BJ (cell line): ENCODE measurements at regions not wholly inside any gene's neighbourhood (a gene's known extent, or its start where the extent isn't known, plus 50 kb on each side); places are given as distances from the start of the nearest gene placed in this dataset.

Source experiments
- CTCF ChIA-PET: fragments of 350-600 bp; formaldehyde crosslinking; extraction: SDS; loops from one replicate; lab custom pipeline; 2021; ENCODE audit warnings: antibody characterized with exemption, inconsistent platforms; lab: Yijun Ruan, JAX
- POLR2A ChIA-PET: fragments of 300-600 bp; sonication (Branson Sonifier 250); formaldehyde crosslinking; extraction: SDS; loops from one replicate; lab custom pipeline; 2021; ENCODE audit warnings: antibody characterized with exemption; lab: Charles Lee
- DNase-seq: peaks from one replicate; pipeline ENCODE4 v3.0.0-alpha.2; 2011; ENCODE audit warnings: low read depth
- H3K27me3 ChIP-seq: 2 replicates; pipeline ENCODE4 v1.6.0; 2011; ENCODE audit warnings: low read length; ENCODE audit not compliant: control insufficient read depth, insufficient read depth
- H3K36me3 ChIP-seq: 2 replicates; pipeline ENCODE4 v1.5.1; 2011; ENCODE audit warnings: low read length; ENCODE audit not compliant: control insufficient read depth, insufficient read depth
- H3K4me3 ChIP-seq: 2 replicates; pipeline ENCODE4 v1.5.1; 2011; ENCODE audit warnings: low read depth, mild to moderate bottlenecking, control low read depth, low read length
- TF ChIP-seq, protein P1 (sequence below): IDR thresholded peaks from 2 replicates; pipeline ENCODE4 v1.5.1; 2011; ENCODE audit warnings: low read depth, mild to moderate bottlenecking, control low read depth, inconsistent platforms, low read length, moderate library complexity; ENCODE audit not compliant: insufficient read depth

- TF ChIP-seq, protein P1, sequence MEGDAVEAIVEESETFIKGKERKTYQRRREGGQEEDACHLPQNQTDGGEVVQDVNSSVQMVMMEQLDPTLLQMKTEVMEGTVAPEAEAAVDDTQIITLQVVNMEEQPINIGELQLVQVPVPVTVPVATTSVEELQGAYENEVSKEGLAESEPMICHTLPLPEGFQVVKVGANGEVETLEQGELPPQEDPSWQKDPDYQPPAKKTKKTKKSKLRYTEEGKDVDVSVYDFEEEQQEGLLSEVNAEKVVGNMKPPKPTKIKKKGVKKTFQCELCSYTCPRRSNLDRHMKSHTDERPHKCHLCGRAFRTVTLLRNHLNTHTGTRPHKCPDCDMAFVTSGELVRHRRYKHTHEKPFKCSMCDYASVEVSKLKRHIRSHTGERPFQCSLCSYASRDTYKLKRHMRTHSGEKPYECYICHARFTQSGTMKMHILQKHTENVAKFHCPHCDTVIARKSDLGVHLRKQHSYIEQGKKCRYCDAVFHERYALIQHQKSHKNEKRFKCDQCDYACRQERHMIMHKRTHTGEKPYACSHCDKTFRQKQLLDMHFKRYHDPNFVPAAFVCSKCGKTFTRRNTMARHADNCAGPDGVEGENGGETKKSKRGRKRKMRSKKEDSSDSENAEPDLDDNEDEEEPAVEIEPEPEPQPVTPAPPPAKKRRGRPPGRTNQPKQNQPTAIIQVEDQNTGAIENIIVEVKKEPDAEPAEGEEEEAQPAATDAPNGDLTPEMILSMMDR, result no peak
- POLR2A ChIA-PET, result no interaction called here
- Histone ChIP-seq H3K36me3 (no peaks in the 10 kb centered on the region), H3K27me3 (no peaks in the 10 kb centered on the region), H3K4me3 (no peak overlapping the region)
- DNase-seq, result no peak
- CTCF ChIA-PET, result no interaction called here
These were observed 673.0 kb upstream of the AUTS2 start for GRCh38 chr7:68925241-68925640.

DNA sequence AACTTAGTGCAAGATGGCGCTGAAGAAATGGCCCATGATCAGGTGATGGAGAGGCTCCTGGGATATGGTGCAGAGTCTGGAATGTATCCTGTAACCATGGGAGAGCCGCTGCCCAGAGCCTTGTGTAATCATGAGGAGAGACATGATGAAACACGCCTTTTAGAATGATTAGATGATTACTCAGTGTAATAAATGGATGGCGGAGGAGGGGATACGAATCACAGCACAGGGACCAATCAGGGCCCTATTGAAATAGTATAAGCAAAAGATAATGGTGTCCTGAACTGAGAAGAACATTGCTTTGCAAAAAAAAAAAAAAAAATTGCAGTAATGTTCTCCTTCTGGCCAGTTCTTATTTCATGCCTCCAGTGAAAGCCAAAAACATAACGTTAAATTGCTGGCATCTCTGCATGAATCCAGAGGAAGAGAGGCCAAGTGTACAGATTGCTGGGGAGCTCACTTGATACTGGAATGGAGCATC, 668.5 kb upstream of the AUTS2 start:
- no peaks in the 10 kb centered on the region for H3K36me3 ChIP-seq
- TF ChIP-seq, protein P1, result no peak
- ChIA-PET POLR2A (no interaction called here), CTCF (no interaction called here)
- H3K27me3 ChIP-seq, result no peaks in the 10 kb centered on the region
- H3K4me3 ChIP-seq, result no peak overlapping the region
- DNase-seq, result no peak

GRCh38 chr7:68936471-68937035, 661.7 kb upstream of the AUTS2 start:
- TF ChIP-seq, protein P1, result no peak
- DNase-seq, result no peak
- Histone ChIP-seq H3K36me3 (no peaks in the 10 kb centered on the region), H3K27me3 (no peaks in the 10 kb centered on the region), H3K4me3 (no peak overlapping the region)
- ChIA-PET POLR2A (no interaction called here), CTCF (no interaction called here)

GRCh38 chr7:68938151-68938550, 660.1 kb upstream of the AUTS2 start:
- no peak for DNase-seq
- ChIA-PET CTCF (no interaction called here), POLR2A (no interaction called here)
- no peaks in the 10 kb centered on the region for H3K36me3 ChIP-seq
- no peak overlapping the region for H3K4me3 ChIP-seq
- H3K27me3 ChIP-seq, result no peaks in the 10 kb centered on the region
- TF ChIP-seq, protein P1, result no peak

- ChIA-PET CTCF (no interaction called here), POLR2A (no interaction called here)
- no peak for DNase-seq
These were observed 654.5 kb upstream of the AUTS2 start for GRCh38 chr7:68943786-68944185.

More at GRCh38 chr7:68943786-68944185, 654.5 kb upstream of the AUTS2 start:
- TF ChIP-seq, protein P1, result no peak
- Histone ChIP-seq H3K27me3 (no peaks in the 10 kb centered on the region), H3K36me3 (no peaks in the 10 kb centered on the region), H3K4me3 (no peak overlapping the region)
